GM12878 (cell line): ENCODE measurements at regions not wholly inside any gene's neighbourhood (a gene's known extent, or its start where the extent isn't known, plus 50 kb on each side); places are given as distances from the start of the nearest gene placed in this dataset.

Source experiments
- ATAC-seq: fragments of 200-7000 bp; cut with Tn5 transposase; 3 replicates; pipeline ENCODE4 v1.9.1; 2020; ENCODE audit warnings: mild to moderate bottlenecking, moderate library complexity
- BruUV-seq: library from RNA; stranded (reverse); fragments of 400-500 nt; replicated peaks from 2 replicates; lab custom pipeline; 2021; lab: Mats Ljungman, UMichigan
- CTCF ChIA-PET: fragments of 300-600 bp; sonication (Branson Sonifier 250); formaldehyde crosslinking; extraction: SDS; loops from one replicate; lab custom pipeline; 2021; ENCODE audit warnings: inconsistent platforms; lab: Yijun Ruan, JAX
- POLR2A ChIA-PET: fragments of 350-600 bp; formaldehyde crosslinking; extraction: SDS; loops from one replicate; lab custom pipeline; 2021; ENCODE audit warnings: inconsistent platforms; lab: Charles Lee
- RAD21 ChIA-PET: fragments of 300-600 bp; sonication (Branson Sonifier 250); formaldehyde crosslinking; loops from one replicate; lab custom pipeline; 2023; ENCODE audit warnings: antibody characterized with exemption; ENCODE audit not compliant: unreplicated experiment; lab: Charles Lee
- SMC1A ChIA-PET: fragments of 300-600 bp; sonication (Branson Sonifier 250); formaldehyde crosslinking; loops from one replicate; lab custom pipeline; 2023; ENCODE audit not compliant: unreplicated experiment, uncharacterized antibody; lab: Charles Lee
- DNase-seq: peaks from one replicate; pipeline ENCODE4 v3.0.0-alpha.2; 2011; ENCODE audit warnings: low read depth, low spot score
- FAIRE-seq: peaks from 3 replicates; lab custom pipeline; 2011; peaks lifted over from hg19 to GRCh38; lab: Jason Lieb, UNC
- H2AFZ ChIP-seq: 2 replicates; pipeline ENCODE4 v1.6.0; 2011; ENCODE audit warnings: low read depth, low read length, control low read depth; ENCODE audit not compliant: control insufficient read depth
- H3K27ac ChIP-seq: 2 replicates; pipeline ENCODE4 v1.5.1; 2011; ENCODE audit warnings: control low read depth; ENCODE audit not compliant: control insufficient read depth, insufficient read depth
- H3K27me3 ChIP-seq, 2 experiments: replicated peaks in 1 of 2; 2 replicates each; pipeline versions ENCODE4 v1.6.0 to v1.6.1; 2011; ENCODE audit warnings: low read length in 1 of 2; ENCODE audit not compliant: control insufficient read depth in 2 of 2, insufficient read depth in 2 of 2
- H3K36me3 ChIP-seq, 2 experiments: 2 replicates each; pipeline ENCODE4 v1.5.1; 2011; ENCODE audit warnings: low read length in 1 of 2; ENCODE audit not compliant: control insufficient read depth in 2 of 2, insufficient read depth in 2 of 2
- H3K4me1 ChIP-seq: 2 replicates; pipeline ENCODE4 v1.6.1; 2011; ENCODE audit warnings: mild to moderate bottlenecking, low read length, moderate library complexity, mixed read lengths; ENCODE audit not compliant: control insufficient read depth, insufficient read depth
- H3K4me2 ChIP-seq: 2 replicates; pipeline ENCODE4 v1.6.0; 2011; ENCODE audit warnings: control low read depth; ENCODE audit not compliant: control insufficient read depth, insufficient read depth
- H3K4me3 ChIP-seq: fragments of 200-600 bp; sonication (generic); 2 replicates; pipeline ENCODE4 v1.5.1; 2016
- H3K79me2 ChIP-seq: 2 replicates; pipeline ENCODE4 v1.6.0; 2011; ENCODE audit warnings: low read length; ENCODE audit not compliant: control insufficient read depth, insufficient read depth
- H3K9ac ChIP-seq: 2 replicates; pipeline ENCODE4 v1.8.0; 2011; ENCODE audit warnings: low read length, control low read depth, mixed read lengths; ENCODE audit not compliant: control insufficient read depth, insufficient read depth
- H3K9me3 ChIP-seq: replicated peaks from 3 replicates; pipeline ENCODE4 v1.5.1; 2011; ENCODE audit warnings: mild to moderate bottlenecking, low read length; ENCODE audit not compliant: control insufficient read depth, insufficient read depth
- H4K20me1 ChIP-seq: 2 replicates; pipeline ENCODE4 v1.6.0; 2011; ENCODE audit not compliant: control insufficient read depth, insufficient read depth
- ATF7 ChIP-seq: fragments of 450-650 bp; IDR thresholded peaks from 2 replicates; pipeline ENCODE4 v1.6.1; 2016; ENCODE audit warnings: low read depth, mild to moderate bottlenecking
- DPF2 ChIP-seq: fragments of 450-650 bp; IDR thresholded peaks from 2 replicates; pipeline ENCODE4 v1.6.1; 2017; ENCODE audit warnings: mild to moderate bottlenecking
- HCFC1 ChIP-seq: fragments of 150-350 bp; IDR thresholded peaks from 2 replicates; pipeline ENCODE4 v1.6.1; 2014; ENCODE audit warnings: low read length
- MXI1 ChIP-seq: fragments of 150-350 bp; IDR thresholded peaks from 2 replicates; pipeline ENCODE4 v1.6.1; 2011; ENCODE audit warnings: low read depth, mild to moderate bottlenecking, inconsistent platforms, low read length, improper control_type of control experiment
- NFYB ChIP-seq: IDR thresholded peaks from 2 replicates; pipeline ENCODE4 v1.6.1; 2011; ENCODE audit warnings: low read depth, mild to moderate bottlenecking, low read length, improper control_type of control experiment, moderate library complexity; ENCODE audit not compliant: insufficient read depth
- PML ChIP-seq: IDR thresholded peaks from 2 replicates; pipeline ENCODE4 v1.6.1; 2012; ENCODE audit warnings: low read length, inconsistent platforms
- RBBP5 ChIP-seq: fragments of 200-600 bp; sonication (generic); conservative IDR thresholded peaks from 2 replicates; pipeline ENCODE4 v1.6.1; 2016
- TAF1 ChIP-seq: IDR thresholded peaks from 2 replicates; pipeline ENCODE4 v1.6.1; 2011; ENCODE audit warnings: mild to moderate bottlenecking, low read depth, low read length, borderline replicate concordance
- ZNF384 ChIP-seq: IDR thresholded peaks from 2 replicates; pipeline ENCODE4 v1.6.1; 2012; ENCODE audit warnings: low read depth, mild to moderate bottlenecking, low read length, improper control_type of control experiment, borderline replicate concordance
- ZZZ3 ChIP-seq: IDR thresholded peaks from 2 replicates; pipeline ENCODE4 v1.6.1; 2011; ENCODE audit warnings: low read depth; ENCODE audit not compliant: control insufficient read depth, insufficient read length
- WGBS: methylation state at CpG from one replicate; pipeline ENCODE4 v1.1.6; 2016; ENCODE audit warnings: low lambda C conversion rate; ENCODE audit not compliant: insufficient replicate concordance, insufficient coverage; ENCODE audit errors: missing lambda C conversion rate; 5-methylcytosine and 5-hydroxymethylcytosine counted together
- in situ Hi-C: fragments of 300-500 bp; cut with MboI; formaldehyde crosslinking; loops from 9 replicates; pipeline ENCODE4 v1.14.3; 2018; ENCODE audit warnings: mixed read lengths
- intact Hi-C: fragments of 100-400 bp; cut with micrococcal nuclease; formaldehyde crosslinking; loops from one replicate; pipeline ENCODE4 v1.14.2; 2022; ENCODE audit not compliant: unreplicated experiment
- TF ChIP-seq, protein P1 (sequence below): fragments of 450-650 bp; IDR thresholded peaks from 2 replicates; pipeline ENCODE4 v1.6.1; 2018; ENCODE audit warnings: mild to moderate bottlenecking, low read depth, moderate library complexity; ENCODE audit not compliant: partially characterized antibody
- TF ChIP-seq, protein P2 (sequence below): fragments of 150-350 bp; IDR thresholded peaks from 2 replicates; pipeline ENCODE4 v1.6.1; 2014; ENCODE audit warnings: mild to moderate bottlenecking, low read depth, low read length

DNA sequence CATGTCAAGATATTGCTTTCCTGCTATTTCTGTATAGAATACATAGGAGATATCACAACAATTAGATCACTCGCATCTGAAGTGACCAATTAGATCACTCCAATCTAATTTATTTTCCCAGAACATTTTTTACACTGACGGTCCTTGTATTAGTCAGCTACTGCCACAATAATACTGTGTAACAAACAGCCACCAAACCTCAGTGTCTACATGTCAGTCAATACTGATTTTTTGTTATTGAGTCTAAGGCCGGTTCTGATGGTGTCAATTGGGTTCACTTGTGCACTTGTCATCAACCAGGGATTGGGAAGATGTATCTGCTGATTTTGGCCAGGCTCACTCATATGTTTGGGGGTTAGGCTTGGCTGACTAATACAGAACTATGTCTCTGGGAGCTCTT is 275.9 kb upstream of the NFE2L3 start:
- FAIRE-seq (no peak), ATAC-seq (no peak), DNase-seq (no peak)
- ChIA-PET CTCF (interaction anchor here (1.0 to 1.1 kb wide), 2 partner anchors 14 to 22 kb away, joined by 3 to 4 read pairs; no protein-coding TSS in a partner anchor), SMC1A (interaction anchor here (0.7 to 3.0 kb wide), 4 partner anchors 11 to 700 kb away, joined by 3 to 13 read pairs (median 7); no protein-coding TSS in a partner anchor), POLR2A (no interaction called here), RAD21 (interaction anchor here (2.1 kb wide), 1 partner anchor 19 kb away, joined by 6 read pairs; no protein-coding TSS in a partner anchor)
- intact Hi-C loops: no loop called here
- in situ Hi-C loops: no loop called here
- 45% methylated on average over 3 of the region's 3 CpGs for WGBS
- Histone ChIP-seq H3K36me3 (no peaks in the 10 kb centered on the region), H3K27me3 (peaks cover 0 to 2% of the 10 kb centered on the region in 2 experiments; a peak in 2 of 4 replicates), H4K20me1 (no peaks in the 10 kb centered on the region), H3K27ac (no peak overlapping the region), H3K9ac (no peak overlapping the region), H3K79me2 (no peaks in the 10 kb centered on the region), H2AFZ (no peak overlapping the region), H3K9me3 (no peaks in the 10 kb centered on the region; the same call in 2 of the 3 replicates), H3K4me1 (no peaks in the 10 kb centered on the region), H3K4me2 (no peak overlapping the region), H3K4me3 (no peak overlapping the region)
- no peak for TF ChIP-seq HCFC1
- TF ChIP-seq NFYB: no peak
- no peak for TF ChIP-seq ATF7
- TF ChIP-seq PML: no peak
- TF ChIP-seq, protein P1, sequence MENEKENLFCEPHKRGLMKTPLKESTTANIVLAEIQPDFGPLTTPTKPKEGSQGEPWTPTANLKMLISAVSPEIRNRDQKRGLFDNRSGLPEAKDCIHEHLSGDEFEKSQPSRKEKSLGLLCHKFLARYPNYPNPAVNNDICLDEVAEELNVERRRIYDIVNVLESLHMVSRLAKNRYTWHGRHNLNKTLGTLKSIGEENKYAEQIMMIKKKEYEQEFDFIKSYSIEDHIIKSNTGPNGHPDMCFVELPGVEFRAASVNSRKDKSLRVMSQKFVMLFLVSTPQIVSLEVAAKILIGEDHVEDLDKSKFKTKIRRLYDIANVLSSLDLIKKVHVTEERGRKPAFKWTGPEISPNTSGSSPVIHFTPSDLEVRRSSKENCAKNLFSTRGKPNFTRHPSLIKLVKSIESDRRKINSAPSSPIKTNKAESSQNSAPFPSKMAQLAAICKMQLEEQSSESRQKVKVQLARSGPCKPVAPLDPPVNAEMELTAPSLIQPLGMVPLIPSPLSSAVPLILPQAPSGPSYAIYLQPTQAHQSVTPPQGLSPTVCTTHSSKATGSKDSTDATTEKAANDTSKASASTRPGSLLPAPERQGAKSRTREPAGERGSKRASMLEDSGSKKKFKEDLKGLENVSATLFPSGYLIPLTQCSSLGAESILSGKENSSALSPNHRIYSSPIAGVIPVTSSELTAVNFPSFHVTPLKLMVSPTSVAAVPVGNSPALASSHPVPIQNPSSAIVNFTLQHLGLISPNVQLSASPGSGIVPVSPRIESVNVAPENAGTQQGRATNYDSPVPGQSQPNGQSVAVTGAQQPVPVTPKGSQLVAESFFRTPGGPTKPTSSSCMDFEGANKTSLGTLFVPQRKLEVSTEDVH: no peak
- no peak for TF ChIP-seq TAF1
- no peak for TF ChIP-seq ZNF384
- TF ChIP-seq DPF2: no peak
- TF ChIP-seq MXI1: no peak
- no peak for TF ChIP-seq ZZZ3
- TF ChIP-seq, protein P2, sequence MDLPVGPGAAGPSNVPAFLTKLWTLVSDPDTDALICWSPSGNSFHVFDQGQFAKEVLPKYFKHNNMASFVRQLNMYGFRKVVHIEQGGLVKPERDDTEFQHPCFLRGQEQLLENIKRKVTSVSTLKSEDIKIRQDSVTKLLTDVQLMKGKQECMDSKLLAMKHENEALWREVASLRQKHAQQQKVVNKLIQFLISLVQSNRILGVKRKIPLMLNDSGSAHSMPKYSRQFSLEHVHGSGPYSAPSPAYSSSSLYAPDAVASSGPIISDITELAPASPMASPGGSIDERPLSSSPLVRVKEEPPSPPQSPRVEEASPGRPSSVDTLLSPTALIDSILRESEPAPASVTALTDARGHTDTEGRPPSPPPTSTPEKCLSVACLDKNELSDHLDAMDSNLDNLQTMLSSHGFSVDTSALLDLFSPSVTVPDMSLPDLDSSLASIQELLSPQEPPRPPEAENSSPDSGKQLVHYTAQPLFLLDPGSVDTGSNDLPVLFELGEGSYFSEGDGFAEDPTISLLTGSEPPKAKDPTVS: no peak
- no peak for TF ChIP-seq RBBP5
- BruUV-seq: no TSS peak
